Adrenal gland (tissue), 9 donors: ENCODE measurements at regions not wholly inside any gene's neighbourhood (a gene's known extent, or its start where the extent isn't known, plus 50 kb on each side); places are given as distances from the start of the nearest gene placed in this dataset.

Experiments
- DNase-seq, 7 donors: peaks; one replicate each; pipeline ENCODE4 v3.0.0-alpha.2; 2019 to 2020
- H3K27ac ChIP-seq, 5 donors: fragments of 200-600 bp; sonication (generic) in 4 of 5; 1 replicate in 3 of 5; 2 replicates in 2 of 5; pipeline versions ENCODE4 v1.5.1 to v1.8.0; 2016 to 2020; ENCODE audit warnings: mild to moderate bottlenecking in 1 of 5
- H3K27me3 ChIP-seq: fragments of 200-600 bp; 2 replicates; pipeline ENCODE4 v1.8.0; 2021
- H3K36me3 ChIP-seq, 2 donors: fragments of 200-600 bp; replicated peaks in 1 of 2; 1 replicate in 1 of 2; 2 replicates in 1 of 2; pipeline versions ENCODE4 v1.5.1 to v1.8.0; 2018 to 2022
- H3K4me1 ChIP-seq, 2 donors: fragments of 200-600 bp; replicated peaks in 1 of 2; 1 replicate in 1 of 2; 2 replicates in 1 of 2; pipeline versions ENCODE4 v1.5.1 to v1.8.0; 2018 to 2021
- H3K4me3 ChIP-seq, 4 donors: fragments of 200-600 bp; sonication (generic) in 3 of 4; one replicate each; pipeline ENCODE4 v1.5.1; 2016 to 2018
- H3K9me3 ChIP-seq, 3 donors: fragments of 200-600 bp; sonication (generic) in 1 of 3; replicated peaks in 1 of 3; 1 replicate in 2 of 3; 2 replicates in 1 of 3; pipeline versions ENCODE4 v1.5.1 to v1.8.0; 2016 to 2021
- CTCF ChIP-seq, 6 experiments: fragments of 450-650 bp in 4 of 6; fragments of 200-600 bp in 2 of 6; sonication (generic) in 1 of 6; IDR thresholded peaks; 1 replicate in 5 of 6; 2 replicates in 1 of 6; pipeline versions ENCODE4 v1.5.1 to v1.8.0; 2016 to 2021; ENCODE audit warnings: antibody characterized with exemption in 6 of 6, mild to moderate bottlenecking in 2 of 6, moderate library complexity in 1 of 6
- POLR2A ChIP-seq, 2 donors: fragments of 450-650 bp; IDR thresholded peaks; one replicate each; pipeline ENCODE4 v1.6.1; 2017; ENCODE audit warnings: antibody characterized with exemption in 2 of 2, mild to moderate bottlenecking in 2 of 2, moderate library complexity in 1 of 2
- WGBS, 4 donors: extraction: QIAGEN DNeasy Blood & Tissue Kit in 2 of 4; methylation state at CpG; one replicate each; pipeline versions ENCODE4 v1.1.5 to v1.1.7; 2013 to 2017; 5-methylcytosine and 5-hydroxymethylcytosine counted together
- intact Hi-C, 2 donors: fragments of 100-400 bp; cut with DNase I; formaldehyde crosslinking; loops; one replicate each; pipeline versions ENCODE4 v1.14.1 to v1.15.0; 2022 to 2023
- donor health status: healthy with polysubstance abuse.
- donor health status: Bipolar disorder and iron deficiency.
- donor health status: DM: yes; HTN: yes; CAD: no.
- donor health status: DM: no; HTN: no; CAD: no.
- donor health status: DM: no; HTN: no; CAD: no.

- no peaks in the 10 kb centered on the region for H3K9me3 ChIP-seq
- no peak overlapping the region for H3K27ac ChIP-seq
- no peaks in the 10 kb centered on the region for H3K36me3 ChIP-seq
- no peak overlapping the region for H3K4me3 ChIP-seq
- H3K27me3 ChIP-seq: no peaks in the 10 kb centered on the region
- TF ChIP-seq POLR2A (IDR thresholded peaks at IDR 0.05): no peak
- intact Hi-C loops: loop anchor here in 1 of 2 donors (10.0 kb wide), 1 partner anchor 1777 kb away; no protein-coding TSS in a partner anchor
- no peaks in the 10 kb centered on the region for H3K4me1 ChIP-seq
- no peak for DNase-seq
- 48 to 71% (median 61%) methylated on average over 4 of the region's 4 CpGs for WGBS, 4 donors
These were observed 1247.1 kb downstream of the GATA3 start for GRCh38 chr10:9301554-9301953.

GRCh38 chr10:9302140-9302746 lies 1247.8 kb downstream of the GATA3 start:
- Histone ChIP-seq H3K36me3 (no peaks in the 10 kb centered on the region), H3K27ac (no peak overlapping the region), H3K27me3 (no peaks in the 10 kb centered on the region), H3K4me1 (no peaks in the 10 kb centered on the region), H3K9me3 (no peaks in the 10 kb centered on the region), H3K4me3 (no peak overlapping the region)
- TF ChIP-seq CTCF (IDR thresholded peaks at IDR 0.05): peak; percentile 28 to 51 (median 38)
- TF ChIP-seq POLR2A (IDR thresholded peaks at IDR 0.05): no peak
- peak in 1 of 7 donors; percentile 1 for DNase-seq
- 22 to 36% (median 26%) methylated on average over 3 of the region's 3 CpGs for WGBS, 4 donors
- intact Hi-C loops: loop anchor here in 1 of 2 donors (10.0 kb wide), 1 partner anchor 1777 kb away; no protein-coding TSS in a partner anchor

- H3K9me3 ChIP-seq: no peaks in the 10 kb centered on the region
- H3K4me1 ChIP-seq: no peaks in the 10 kb centered on the region
- H3K4me3 ChIP-seq: no peak overlapping the region
- H3K36me3 ChIP-seq: no peaks in the 10 kb centered on the region
- no peak for DNase-seq
- TF ChIP-seq POLR2A (IDR thresholded peaks at IDR 0.05) (no peak), CTCF (IDR thresholded peaks at IDR 0.05) (peak; percentile 13 to 57 (median 34))
- no peak overlapping the region for H3K27ac ChIP-seq
- H3K27me3 ChIP-seq: no peaks in the 10 kb centered on the region
- WGBS, 4 donors: 54 to 59% (median 57%) methylated on average over 6 of the region's 6 CpGs
- intact Hi-C loops: loop anchor here in 1 of 2 donors (10.0 kb wide), 1 partner anchor 1780 kb away; no protein-coding TSS in a partner anchor
These were observed 1250.6 kb downstream of the GATA3 start for GRCh38 chr10:9305018-9305655.

- WGBS, 4 donors: 58 to 62% (median 60%) methylated on average over 4 of the region's 4 CpGs
- intact Hi-C loops: no loop called here
- H3K9me3 ChIP-seq: no peaks in the 10 kb centered on the region
These were observed 1257.4 kb downstream of the GATA3 start for GRCh38 chr10:9311702-9312499.

More at GRCh38 chr10:9311702-9312499, 1257.4 kb downstream of the GATA3 start:
- no peak overlapping the region for H3K4me3 ChIP-seq
- H3K36me3 ChIP-seq: no peaks in the 10 kb centered on the region
- H3K27ac ChIP-seq: no peak overlapping the region
- no peaks in the 10 kb centered on the region for H3K27me3 ChIP-seq
- no peaks in the 10 kb centered on the region for H3K4me1 ChIP-seq
- TF ChIP-seq POLR2A (IDR thresholded peaks at IDR 0.05) (no peak), CTCF (IDR thresholded peaks at IDR 0.05) (no peak)
- DNase-seq: no peak
